NK-92 treated with Interleukin-12 subunit alpha and Interleukin-12 subunit beta, amount 100 ng/mL, for 24 hours (cell line): ENCODE measurements at regions not wholly inside any gene's neighbourhood (a gene's known extent, or its start where the extent isn't known, plus 50 kb on each side); places are given as distances from the start of the nearest gene placed in this dataset.
"Not testable (repeated sequence)": the region's sequence is repeated elsewhere in the genome, so short reads cannot be mapped to it uniquely, and the experiment has no call there.

ENCODE experiments used
- DNase-seq: peaks from one replicate; lab custom pipeline; 2025; lab: John Stamatoyannopoulos, UW

DNA sequence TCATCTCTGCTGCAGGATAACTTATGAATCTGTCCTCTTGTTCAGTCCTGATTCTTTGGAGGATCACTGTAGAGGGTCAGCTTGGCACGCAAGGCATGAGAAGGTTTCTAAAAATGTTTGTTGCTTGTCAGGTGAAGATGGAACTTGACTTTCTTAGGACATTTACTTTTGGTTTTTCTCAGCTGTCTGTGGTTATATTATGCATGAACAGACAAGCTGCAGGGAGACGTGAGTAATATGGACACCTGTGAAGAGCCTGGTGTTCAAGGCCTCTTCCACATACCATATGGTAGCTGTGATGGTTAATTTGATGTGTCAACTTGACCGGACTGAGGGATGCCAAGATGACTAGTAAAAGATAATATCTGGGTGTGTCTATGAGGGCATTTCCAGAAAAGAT, 270.2 kb upstream of the CPHXL start:
- no peak for DNase-seq

DNA sequence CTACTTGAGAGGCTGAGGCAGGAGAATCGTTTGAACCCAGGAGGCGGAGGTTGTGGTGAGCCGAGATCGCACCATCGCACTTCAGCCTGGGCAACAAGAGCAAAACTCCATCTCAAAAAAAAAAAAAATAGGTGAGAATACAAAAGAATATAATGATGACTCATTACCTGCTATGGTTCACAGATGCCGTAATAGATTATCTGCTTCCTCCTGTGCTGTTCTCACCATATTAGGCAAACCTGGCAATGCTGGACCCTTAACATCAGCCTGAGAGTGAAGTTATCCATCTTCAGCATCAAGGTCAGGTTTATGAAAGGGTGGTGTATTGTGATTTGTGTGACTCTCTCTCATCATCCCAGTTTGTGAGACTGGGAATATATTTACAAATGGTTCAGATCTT, 271.3 kb upstream of the CPHXL start:
- DNase-seq: no peak

DNA sequence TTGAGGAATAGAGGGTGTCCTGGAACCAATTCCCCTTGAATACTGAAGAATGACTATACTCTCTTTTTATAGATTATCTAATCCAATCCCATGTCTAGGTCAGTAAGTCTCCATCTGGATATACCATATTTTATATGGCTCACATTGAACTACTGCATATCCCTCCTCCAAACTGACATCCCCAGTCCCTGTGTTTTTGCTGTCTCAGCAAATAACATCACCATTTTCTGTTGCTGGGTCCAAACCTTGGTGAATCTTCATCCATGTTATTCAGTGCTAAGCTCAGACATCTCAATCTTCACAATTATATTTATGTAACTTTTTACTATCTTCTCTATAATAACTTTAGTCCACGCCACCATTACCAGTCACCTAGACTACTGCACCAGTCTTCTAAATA, 269.6 kb upstream of the CNTNAP4 start:
- DNase-seq: no peak

DNA sequence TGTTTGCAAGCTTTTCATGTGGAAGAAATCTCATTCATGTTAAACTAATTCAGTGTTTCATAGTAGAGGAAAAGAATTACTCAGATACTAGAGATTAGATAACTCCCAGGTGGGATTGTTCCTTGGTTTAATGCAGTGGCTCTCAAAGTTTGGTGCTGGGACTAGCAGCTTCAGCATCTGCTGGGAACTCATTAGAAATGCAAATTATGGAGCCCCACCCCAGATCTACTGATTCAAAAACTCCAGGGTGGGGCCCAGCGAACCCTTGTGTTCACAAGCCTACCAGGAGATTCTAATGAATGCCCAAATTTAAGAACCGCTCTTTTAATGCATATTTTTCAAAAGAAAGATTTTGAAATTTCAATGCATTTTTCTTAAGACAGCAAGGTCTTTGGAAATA, 253.4 kb upstream of the CNTNAP4 start:
- no peak for DNase-seq

DNA sequence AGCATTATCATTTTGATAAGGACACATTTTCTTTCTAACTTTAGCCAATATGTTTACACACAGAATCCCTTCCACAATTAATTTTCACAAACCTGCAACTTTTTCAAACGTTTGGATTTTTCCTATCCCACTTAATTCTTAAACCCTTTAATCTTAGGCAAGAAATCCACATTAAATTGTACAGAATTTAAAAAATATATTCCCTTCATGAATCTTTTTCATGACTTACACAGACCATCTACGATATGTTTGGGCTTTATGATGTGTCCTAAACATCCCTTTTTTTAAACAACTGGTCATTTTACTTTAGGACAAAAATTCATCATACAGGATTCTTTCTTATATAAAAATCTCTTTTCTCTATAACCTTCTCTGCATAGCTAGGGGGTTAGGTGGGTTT, 241.5 kb upstream of the CNTNAP4 start:
- no peak for DNase-seq

DNA sequence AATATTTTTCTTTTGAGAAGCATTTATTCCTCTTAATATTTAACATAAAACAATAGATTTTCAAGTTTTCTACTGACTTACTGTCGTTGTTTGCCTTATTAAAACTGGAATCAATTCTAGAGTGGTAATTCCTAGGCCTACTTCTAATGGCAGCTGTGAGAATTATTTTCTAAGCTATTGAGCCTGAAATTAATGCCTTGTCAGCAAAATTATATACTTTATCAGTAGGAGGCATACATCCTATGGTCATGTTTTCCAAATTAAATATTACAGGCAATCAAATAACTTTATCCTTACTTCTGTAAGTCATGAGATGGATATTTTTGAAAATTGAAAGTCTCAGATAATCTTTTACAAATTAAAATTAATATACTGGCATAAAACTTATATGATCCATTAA, 239.1 kb upstream of the CNTNAP4 start:
- DNase-seq: no peak

DNA sequence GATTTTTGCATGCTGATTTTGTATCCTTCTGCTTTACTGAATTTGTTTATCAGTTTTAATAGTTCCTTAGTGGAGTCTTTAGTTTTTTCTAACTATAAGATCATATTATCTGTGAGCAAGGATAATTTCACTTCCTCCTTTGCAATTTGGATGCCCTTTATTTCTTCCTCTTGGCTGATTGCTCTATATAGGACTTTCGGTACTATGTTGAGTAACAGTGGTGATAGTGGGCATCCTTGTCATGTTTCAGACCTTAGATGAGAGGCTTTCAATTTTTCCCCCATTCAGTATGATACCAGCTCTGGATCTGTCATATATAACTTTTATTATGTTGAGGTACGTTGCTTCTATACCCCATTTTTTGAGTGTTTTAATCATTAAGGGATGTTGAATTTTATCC, 224.5 kb upstream of the CNTNAP4 start:
- DNase-seq: no peak

DNA sequence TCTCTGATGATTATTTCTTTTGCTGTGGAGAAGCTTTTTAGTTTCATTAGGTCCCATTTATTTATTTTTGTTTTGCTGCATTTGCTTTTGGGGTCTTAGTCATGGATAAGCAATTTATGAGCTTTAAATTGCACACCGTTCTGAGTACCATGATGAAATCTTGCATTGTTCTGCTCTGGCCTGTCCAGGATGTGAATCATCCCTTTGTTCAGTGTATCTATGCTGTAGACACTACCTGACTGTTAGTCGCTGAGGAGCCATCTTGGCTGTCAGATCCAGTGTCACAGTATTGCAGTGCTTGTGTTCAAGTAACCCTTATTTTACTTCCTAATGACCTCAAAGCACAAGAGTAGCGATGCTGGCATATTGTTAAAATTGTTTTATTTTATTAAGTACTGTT, 218.0 kb upstream of the CNTNAP4 start:
- DNase-seq: no peak

DNA sequence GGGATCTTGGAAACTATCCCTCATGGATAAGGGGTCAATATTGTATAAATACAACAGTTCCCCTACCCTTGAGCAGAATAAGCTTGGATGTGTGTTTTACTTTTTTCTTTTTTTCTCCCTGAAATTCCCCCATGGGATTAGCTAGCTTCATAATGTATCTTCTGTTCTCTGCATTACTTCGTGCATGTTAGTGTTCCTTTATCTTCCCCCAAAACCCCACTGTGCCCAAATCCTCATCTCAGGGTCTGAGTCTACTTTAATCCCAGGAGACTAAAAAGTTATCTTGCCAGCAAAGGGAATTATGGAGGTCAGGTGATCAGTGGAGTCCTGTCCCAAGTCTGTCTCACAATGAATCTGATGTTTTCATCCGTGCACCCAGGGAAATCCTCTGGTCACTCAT, 217.5 kb upstream of the CNTNAP4 start:
- no peak for DNase-seq

DNA sequence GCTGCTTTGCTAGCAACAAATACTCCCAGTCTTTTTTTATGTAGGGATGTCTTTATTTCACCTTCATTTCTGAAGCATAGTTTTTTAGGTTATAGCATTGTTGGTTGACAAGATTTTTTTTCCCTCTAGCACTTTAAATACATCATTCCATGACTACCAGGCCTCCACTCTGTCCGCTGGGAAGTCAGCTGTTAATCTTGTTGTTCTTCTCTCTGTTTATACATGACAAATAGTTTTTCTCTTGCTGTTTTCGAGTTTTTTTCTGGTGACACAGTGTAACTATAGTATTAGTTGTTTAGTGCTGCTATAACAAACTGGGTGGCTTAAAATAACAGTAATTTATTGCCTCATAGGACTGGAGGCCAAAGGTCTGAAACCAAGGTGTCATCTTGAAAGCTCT, 205.5 kb upstream of the CNTNAP4 start:
- DNase-seq: no peak

DNA sequence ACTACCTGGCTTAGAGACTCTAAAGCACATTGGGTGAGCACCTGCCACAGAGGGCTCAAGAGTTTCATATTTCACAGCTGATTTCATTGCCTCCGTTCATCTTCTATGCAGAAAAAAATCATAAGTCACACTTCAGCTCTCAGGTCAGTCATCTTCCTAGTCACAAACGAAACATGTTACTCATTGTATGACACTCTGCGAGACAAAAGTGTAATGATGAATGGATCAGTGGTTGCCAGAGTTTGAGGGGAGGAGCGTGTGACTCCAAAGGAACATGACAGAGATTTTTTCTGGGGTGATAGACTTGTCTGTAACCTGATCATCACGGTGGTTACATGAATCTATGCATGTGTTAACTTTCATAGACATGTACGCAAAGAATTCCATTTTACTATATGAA, 195.2 kb upstream of the CNTNAP4 start:
- DNase-seq: no peak

DNA sequence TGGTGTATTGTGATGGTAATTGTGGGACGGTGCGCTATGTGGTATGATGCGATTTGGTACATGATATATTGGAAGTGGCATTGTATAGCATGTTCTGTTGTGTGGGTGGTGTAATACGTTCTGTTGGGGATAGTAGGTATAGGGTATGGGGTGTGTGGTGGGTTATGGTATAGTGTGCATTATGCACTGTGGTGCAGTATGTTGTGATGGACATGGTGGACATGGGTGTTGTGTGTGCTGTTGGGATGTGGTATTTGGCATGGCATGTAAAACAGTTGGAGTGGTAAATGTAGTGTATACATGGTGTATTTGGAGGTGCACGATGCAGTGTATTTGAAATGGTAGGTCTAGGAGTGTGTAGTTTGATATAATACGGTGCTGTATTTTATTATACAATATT, 170.6 kb upstream of the CNTNAP4 start:
- no peak for DNase-seq

DNA sequence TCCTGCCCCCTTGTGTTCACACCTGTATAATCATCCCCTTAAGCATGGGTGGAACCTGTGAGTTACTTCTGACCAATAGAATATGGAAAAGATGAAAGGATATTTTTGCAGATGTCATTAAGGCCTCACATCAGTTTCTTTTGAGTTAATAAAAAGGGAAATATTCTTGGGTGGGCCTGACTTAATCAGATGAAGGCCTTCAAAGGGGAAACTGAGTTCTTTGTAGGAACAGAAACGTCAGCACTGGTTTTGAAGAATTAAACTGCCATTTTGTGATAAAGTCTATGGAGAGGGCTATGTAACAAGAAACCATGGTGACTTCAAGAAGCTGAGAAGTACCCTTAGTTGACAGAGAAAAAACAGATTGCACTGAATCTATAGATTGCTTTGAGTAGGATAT, 168.7 kb upstream of the CNTNAP4 start:
- no peak for DNase-seq

DNA sequence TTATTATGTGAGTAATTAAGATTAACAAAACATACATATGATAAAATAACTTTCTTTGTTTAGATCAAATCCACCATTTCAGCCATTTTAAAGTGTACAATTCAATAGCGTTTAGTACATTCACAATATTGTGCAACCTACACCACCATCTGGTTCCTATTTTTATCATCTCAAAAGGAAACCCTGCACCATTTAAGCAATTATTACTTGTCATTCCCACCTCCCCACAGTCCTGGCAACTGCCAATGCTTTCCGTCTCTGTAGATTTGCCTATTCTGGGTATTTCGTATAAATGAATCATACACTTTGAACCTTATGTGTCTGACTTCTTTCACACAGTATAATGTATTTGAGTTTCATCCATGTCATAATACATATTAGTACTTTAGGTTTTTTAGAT, 162.5 kb upstream of the CNTNAP4 start:
- no peak for DNase-seq

DNA sequence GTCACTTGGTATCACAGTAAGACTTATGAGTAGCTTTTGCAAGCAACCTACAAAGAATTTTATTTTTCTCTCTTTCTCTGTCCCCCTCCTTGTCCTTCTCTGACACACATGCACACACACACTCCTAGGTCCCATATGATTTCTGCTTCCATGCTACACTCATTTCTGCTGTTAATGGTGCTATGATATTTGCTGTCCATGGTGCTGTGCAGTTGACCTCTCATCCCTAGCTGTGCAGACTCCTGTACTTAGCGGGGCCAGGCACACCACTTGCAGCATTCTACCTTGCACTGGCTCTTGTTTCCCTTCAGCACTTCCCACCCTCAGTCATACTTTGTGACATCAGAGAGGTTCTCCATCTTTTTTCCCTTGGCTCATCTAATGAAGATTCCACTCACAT, 158.9 kb upstream of the CNTNAP4 start:
- DNase-seq: no peak

DNA sequence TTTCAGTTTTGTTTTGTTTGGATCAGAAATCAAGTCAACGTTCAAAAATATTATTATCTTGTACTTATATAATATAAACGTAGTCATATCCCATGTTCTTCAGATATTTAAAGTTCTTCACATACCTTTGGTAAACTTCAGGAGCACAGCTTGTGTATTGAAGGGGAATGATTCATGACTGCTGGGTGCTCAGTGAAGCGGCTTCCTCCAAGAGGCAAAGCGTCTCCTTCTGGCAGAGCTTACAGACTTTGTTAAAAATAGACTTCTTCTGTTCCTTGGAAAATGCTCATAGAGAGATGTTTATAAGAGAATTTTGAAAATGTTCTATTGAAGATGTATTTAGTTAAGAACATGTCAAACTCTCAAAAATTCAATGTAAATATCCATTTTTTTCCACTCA, 155.6 kb upstream of the CNTNAP4 start:
- DNase-seq: no peak

DNA sequence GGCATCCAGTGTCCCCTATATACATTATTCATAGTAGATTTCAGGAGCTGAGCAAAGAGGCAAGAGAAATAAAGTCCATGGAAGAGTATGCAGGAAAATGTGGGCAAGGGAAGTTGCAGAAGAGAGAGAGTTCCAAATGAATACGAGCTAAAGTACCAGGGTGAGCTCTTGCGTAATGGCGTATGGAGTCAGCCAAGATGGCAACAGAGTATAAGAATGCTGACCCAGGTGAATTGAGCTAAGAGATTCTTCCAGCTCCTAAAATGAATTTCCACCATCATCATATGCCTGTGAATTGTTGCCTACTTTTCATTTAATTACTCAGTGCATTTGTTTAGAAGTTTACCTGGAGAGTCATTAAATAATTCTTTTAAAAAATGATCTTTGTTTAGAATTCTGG, 153.2 kb upstream of the CNTNAP4 start:
- DNase-seq: no peak

DNA sequence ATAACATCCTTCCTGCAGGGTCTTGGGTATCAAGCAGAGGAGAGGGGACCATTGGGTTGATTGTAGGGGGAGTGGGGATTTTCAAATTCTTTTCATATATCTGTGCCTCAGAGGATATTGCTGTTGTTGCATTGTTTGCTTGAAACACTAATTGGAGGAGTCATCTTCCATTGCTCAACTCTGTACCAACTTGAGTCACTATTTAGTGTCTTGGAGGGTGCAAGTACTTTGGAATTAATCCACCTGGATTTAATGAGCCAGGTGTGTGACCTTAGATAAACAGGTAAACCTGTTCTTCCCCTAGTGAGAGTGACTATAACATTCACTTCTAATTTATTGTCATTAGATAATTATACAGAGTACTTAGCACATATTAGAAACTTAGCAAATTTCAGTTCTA, 151.3 kb upstream of the CNTNAP4 start:
- DNase-seq: no peak

DNA sequence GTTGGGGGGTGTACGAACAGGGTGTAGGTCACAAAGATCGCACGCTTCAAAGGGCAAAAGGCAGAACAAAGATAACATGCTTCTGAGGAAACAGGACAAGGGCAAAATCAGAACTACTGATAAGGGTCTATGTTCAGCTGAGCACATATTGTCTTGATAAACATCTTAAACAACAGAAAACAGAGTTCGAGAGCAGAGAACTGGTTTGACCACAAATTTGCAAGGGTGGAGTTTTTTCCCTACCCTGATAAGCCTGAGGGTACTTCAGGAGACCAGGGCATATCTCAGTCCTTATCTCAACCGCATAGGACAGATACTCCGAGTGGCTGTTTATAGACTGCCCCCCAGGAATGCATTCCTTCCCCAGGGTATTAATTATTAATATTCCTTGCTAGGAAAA, 139.1 kb upstream of the CNTNAP4 start:
- not testable (repeated sequence) for DNase-seq

DNA sequence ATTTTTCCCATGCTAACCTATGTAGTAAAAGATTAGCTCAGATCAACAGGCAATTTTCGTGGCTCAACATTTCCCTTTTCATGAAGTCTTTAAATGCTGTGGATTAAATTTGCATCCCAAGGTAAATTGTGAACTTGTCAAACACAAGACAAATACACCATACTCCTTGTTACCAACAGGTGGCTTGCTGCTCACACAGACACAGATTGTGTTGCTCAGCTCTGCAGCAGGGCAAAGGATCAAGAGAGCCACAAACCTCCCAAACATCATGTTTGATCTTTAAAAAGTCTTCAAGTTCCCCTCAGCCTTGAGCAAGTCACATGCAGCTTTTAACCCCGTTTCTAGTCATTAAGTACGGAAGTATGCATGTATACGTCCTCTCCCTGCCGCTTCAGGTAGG, 119.6 kb upstream of the CNTNAP4 start:
- no peak for DNase-seq

DNA sequence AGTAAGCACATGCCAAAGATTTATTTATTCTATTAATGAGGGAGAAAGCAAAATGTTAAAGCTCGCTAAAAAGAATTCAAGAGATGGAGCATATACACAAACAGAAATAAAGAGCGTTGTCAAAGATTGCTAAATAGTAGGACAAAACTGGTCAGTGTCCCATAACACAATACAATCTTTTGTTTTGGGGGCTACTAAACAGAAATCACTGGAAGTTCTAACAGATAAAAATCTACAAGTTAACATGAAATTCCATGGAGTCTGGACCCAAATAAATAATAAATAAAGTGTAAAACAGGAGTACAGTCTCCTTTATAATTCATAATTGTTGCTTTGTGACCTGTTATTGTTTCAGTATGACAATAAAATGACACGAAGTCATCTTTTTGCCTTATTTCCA, 115.2 kb upstream of the CNTNAP4 start:
- no peak for DNase-seq

DNA sequence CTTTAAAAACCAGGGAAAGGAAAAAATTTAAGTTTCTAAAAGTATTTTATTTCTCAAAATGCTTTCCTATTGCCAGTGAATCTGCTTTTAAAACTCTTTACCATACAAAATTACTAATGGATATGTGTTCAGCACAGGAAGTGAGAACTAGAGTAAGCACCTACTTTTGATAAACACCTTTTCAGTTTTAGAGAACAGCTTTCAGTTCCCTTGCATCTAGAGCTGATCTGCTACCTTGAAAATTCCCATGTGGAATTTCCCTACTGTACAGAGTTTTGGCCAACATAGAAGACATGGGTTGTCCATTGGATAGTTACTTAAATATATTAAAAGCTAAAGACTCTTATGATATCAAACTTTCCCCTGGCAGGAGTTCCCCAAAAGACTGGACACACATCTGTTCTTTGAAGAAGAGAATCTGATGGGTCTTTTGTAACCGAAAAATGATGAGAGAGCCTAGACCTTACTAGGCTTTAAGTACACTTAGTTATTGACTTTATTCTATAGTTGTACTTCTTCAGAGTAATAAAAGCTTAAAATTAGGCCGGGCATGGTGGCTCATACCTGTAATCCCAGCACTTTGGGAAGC, 112.1 kb upstream of the CNTNAP4 start:
- no peak for DNase-seq

DNA sequence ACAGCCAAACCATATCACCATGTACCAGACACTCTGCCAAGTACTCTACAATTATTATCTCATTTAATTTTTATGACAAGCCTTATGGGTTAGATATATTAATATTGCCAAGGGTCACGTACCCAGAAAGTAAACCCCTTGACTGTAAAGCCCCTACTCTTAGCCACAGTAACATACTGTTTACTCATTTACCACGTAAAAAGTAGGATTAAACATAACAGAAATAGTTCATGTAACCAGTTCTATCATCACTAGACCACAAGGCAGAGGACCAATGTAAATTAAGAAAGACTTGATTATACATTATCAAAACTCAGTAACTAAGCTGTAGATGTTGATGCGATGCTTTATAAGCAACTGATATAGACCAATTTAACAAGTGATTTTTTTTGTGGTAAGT, 101.5 kb upstream of the CNTNAP4 start:
- DNase-seq: no peak

DNA sequence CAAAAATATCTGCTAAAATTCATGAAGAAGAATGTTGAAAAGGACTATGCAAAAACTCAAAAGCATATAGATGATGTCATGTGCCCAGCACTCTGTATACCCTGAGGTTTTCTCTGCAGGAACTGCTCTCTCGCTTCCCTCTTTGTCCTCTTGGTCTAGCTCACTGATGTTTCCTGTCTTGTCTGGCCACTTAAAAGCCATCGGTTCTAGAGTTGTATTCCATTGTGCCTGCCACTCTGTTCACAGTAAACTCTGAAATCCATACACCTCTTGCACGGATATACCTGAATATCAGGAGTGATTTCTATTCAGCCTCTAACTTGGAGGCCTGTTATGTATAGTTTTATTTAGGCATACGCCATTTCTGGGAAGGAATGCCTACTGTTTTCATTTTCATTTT, 101.0 kb upstream of the CNTNAP4 start:
- no peak for DNase-seq

DNA sequence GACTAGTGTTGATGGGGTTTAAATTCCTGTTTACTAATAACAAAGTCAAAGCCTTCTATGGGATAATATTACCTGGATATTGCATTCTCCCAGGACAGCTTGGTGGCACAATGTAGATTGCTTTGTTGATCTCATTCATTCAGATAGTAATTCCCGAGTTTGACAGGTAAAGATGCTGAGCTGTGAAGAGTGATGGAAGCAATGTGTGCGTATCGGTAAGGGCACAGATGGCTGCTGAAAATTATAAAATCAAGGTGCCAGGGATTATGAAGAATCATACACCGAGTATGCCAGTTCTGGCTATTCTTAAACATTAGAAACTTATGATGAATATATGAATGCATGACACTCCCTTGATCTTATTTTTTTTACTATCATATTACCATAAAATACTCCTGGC, 100.6 kb upstream of the CNTNAP4 start:
- DNase-seq: no peak
